Activated CD8-positive, alpha-beta T cell treated with anti-CD3 and anti-CD28 coated beads for 36 hours (primary cell): ENCODE measurements at regions not wholly inside any gene's neighbourhood (a gene's known extent, or its start where the extent isn't known, plus 50 kb on each side); places are given as distances from the start of the nearest gene placed in this dataset.
"Not testable (repeated sequence)": the region's sequence is repeated elsewhere in the genome, so short reads cannot be mapped to it uniquely, and the experiment has no call there.

Experiments used
- ATAC-seq: fragments of 200-7000 bp; cut with Tn5 transposase; one replicate; pipeline ENCODE4 v1.10.0; 2021; ENCODE audit warnings: mild to moderate bottlenecking, moderate library complexity
- CTCF ChIA-PET: fragments of 350-600 bp; sonication (Branson Sonifier 250); formaldehyde crosslinking; loops from one replicate; lab custom pipeline; 2021; ENCODE audit warnings: antibody characterized with exemption; lab: Charles Lee
- POLR2A ChIA-PET: fragments of 350-600 bp; sonication (Branson Sonifier 250); formaldehyde crosslinking; loops from one replicate; lab custom pipeline; 2021; ENCODE audit warnings: antibody characterized with exemption; lab: Charles Lee
- DNase-seq: peaks from one replicate; pipeline ENCODE4 v3.0.0-alpha.2; 2020
- H3K27ac Mint-ChIP-seq: one replicate; pipeline ENCODE4 v1.8.0; 2021; ENCODE audit warnings: mild to moderate bottlenecking, mixed read lengths
- H3K27me3 Mint-ChIP-seq: one replicate; pipeline ENCODE4 v1.8.0; 2021; ENCODE audit warnings: mixed read lengths
- H3K36me3 Mint-ChIP-seq: one replicate; pipeline ENCODE4 v1.8.0; 2021; ENCODE audit warnings: low read depth, mixed read lengths
- H3K4me1 Mint-ChIP-seq: one replicate; pipeline ENCODE4 v1.8.0; 2021; ENCODE audit warnings: low read depth, mixed read lengths
- H3K4me3 Mint-ChIP-seq: one replicate; pipeline ENCODE4 v1.8.0; 2021; ENCODE audit warnings: mild to moderate bottlenecking, moderate library complexity, mixed read lengths
- H3K9me3 Mint-ChIP-seq: one replicate; pipeline ENCODE4 v1.8.0; 2021; ENCODE audit warnings: mixed read lengths
- CTCF ChIP-seq: fragments of 200-600 bp; IDR thresholded peaks from one replicate; pipeline ENCODE4 v1.8.0; 2022; ENCODE audit warnings: antibody characterized with exemption, mild to moderate bottlenecking
- intact Hi-C: fragments of 100-400 bp; cut with micrococcal nuclease; formaldehyde crosslinking; loops from one replicate; pipeline ENCODE4 v1.10.0; 2022

GRCh38 chr10:121276046-121276445 lies 322.2 kb downstream of the FGFR2 start:
- H3K4me1 Mint-ChIP-seq = no peaks in the 10 kb centered on the region
- peaks cover 7% of the 10 kb centered on the region for H3K9me3 Mint-ChIP-seq
- H3K4me3 Mint-ChIP-seq = no peak overlapping the region
- DNase-seq = no peak
- ChIA-PET POLR2A (no interaction called here), CTCF (no interaction called here)
- no peak overlapping the region for H3K27ac Mint-ChIP-seq
- intact Hi-C loops = no loop called here
- TF ChIP-seq CTCF = no peak
- no peak for ATAC-seq
- peaks cover 1% of the 10 kb centered on the region for H3K27me3 Mint-ChIP-seq
- H3K36me3 Mint-ChIP-seq = no peaks in the 10 kb centered on the region

- peaks cover 1% of the 10 kb centered on the region for H3K27me3 Mint-ChIP-seq
- no peak overlapping the region for H3K4me3 Mint-ChIP-seq
- H3K9me3 Mint-ChIP-seq = peaks cover 7% of the 10 kb centered on the region
- TF ChIP-seq CTCF = no peak
- H3K36me3 Mint-ChIP-seq = no peaks in the 10 kb centered on the region
- no peak for ATAC-seq
- intact Hi-C loops = no loop called here
- CTCF ChIA-PET = no interaction called here
- H3K4me1 Mint-ChIP-seq = no peaks in the 10 kb centered on the region
- no peak for DNase-seq
- H3K27ac Mint-ChIP-seq = no peak overlapping the region
- POLR2A ChIA-PET = no interaction called here
These were observed 321.4 kb downstream of the FGFR2 start for GRCh38 chr10:121276822-121277221.

- H3K4me3 Mint-ChIP-seq, H3K9me3 Mint-ChIP-seq, intact Hi-C loops, H3K4me1 Mint-ChIP-seq, DNase-seq, H3K27ac Mint-ChIP-seq, POLR2A ChIA-PET, CTCF ChIA-PET, H3K36me3 Mint-ChIP-seq, ATAC-seq, H3K27me3 Mint-ChIP-seq: not testable (repeated sequence)
These were observed 319.9 kb downstream of the FGFR2 start for GRCh38 chr10:121278386-121278785.

GRCh38 chr10:121281576-121281975 lies 316.7 kb downstream of the FGFR2 start:
- ATAC-seq = no peak
- intact Hi-C loops = no loop called here
- peaks cover 3% of the 10 kb centered on the region for H3K27me3 Mint-ChIP-seq
- no peak for TF ChIP-seq CTCF
- H3K9me3 Mint-ChIP-seq = peaks cover 7% of the 10 kb centered on the region
- ChIA-PET POLR2A (no interaction called here), CTCF (no interaction called here)
- H3K4me1 Mint-ChIP-seq = no peaks in the 10 kb centered on the region
- no peak overlapping the region for H3K27ac Mint-ChIP-seq
- H3K4me3 Mint-ChIP-seq = no peak overlapping the region
- H3K36me3 Mint-ChIP-seq = no peaks in the 10 kb centered on the region
- no peak for DNase-seq

- DNase-seq (no peak), ATAC-seq (no peak)
- Mint-ChIP-seq H3K4me1 (no peaks in the 10 kb centered on the region), H3K27ac (no peak overlapping the region), H3K4me3 (no peak overlapping the region), H3K9me3 (peaks cover 7% of the 10 kb centered on the region), H3K27me3 (peaks cover 3% of the 10 kb centered on the region), H3K36me3 (no peaks in the 10 kb centered on the region)
- ChIA-PET POLR2A (no interaction called here), CTCF (no interaction called here)
- intact Hi-C loops = no loop called here
- no peak for TF ChIP-seq CTCF
These were observed 316.0 kb downstream of the FGFR2 start for GRCh38 chr10:121282264-121282663.
